WTC11 (cell line): ENCODE measurements at regions not wholly inside any gene's neighbourhood (a gene's known extent, or its start where the extent isn't known, plus 50 kb on each side); places are given as distances from the start of the nearest gene placed in this dataset.
A peak's percentile ranks its signal among the peaks of the same experiment; 100 is the strongest.

ENCODE experiments used
- ATAC-seq: fragments of 200-7000 bp; cut with Tn5 transposase; 2 replicates; pipeline ENCODE4 v1.10.0; 2021; ENCODE audit warnings: mild to moderate bottlenecking, moderate library complexity
- CTCF ChIA-PET: fragments of 300-600 bp; sonication (Branson Sonifier 250); formaldehyde crosslinking; loops from one replicate; lab custom pipeline; 2021; ENCODE audit warnings: antibody characterized with exemption; lab: Charles Lee
- POLR2A ChIA-PET: fragments of 350-600 bp; sonication (Branson Sonifier 250); formaldehyde crosslinking; loops from one replicate; lab custom pipeline; 2021; ENCODE audit warnings: antibody characterized with exemption; lab: Charles Lee
- DNase-seq: peaks from one replicate; pipeline ENCODE4 v3.0.0; 2021; ENCODE audit warnings: low spot score
- H3K27ac Mint-ChIP-seq: 2 replicates; pipeline ENCODE4 v1.8.0; 2021; ENCODE audit warnings: mixed read lengths
- H3K27me3 Mint-ChIP-seq: 2 replicates; pipeline ENCODE4 v1.8.0; 2021; ENCODE audit warnings: low read depth, mild to moderate bottlenecking, moderate library complexity, mixed read lengths
- H3K36me3 Mint-ChIP-seq: 2 replicates; pipeline ENCODE4 v1.8.0; 2021; ENCODE audit warnings: mixed read lengths
- H3K4me1 Mint-ChIP-seq: 2 replicates; pipeline ENCODE4 v1.8.0; 2022; ENCODE audit warnings: mixed read lengths
- H3K4me3 Mint-ChIP-seq: 2 replicates; pipeline ENCODE4 v1.8.0; 2021; ENCODE audit warnings: mild to moderate bottlenecking, moderate library complexity, mixed read lengths
- H3K9me3 Mint-ChIP-seq: 2 replicates; pipeline ENCODE4 v1.8.0; 2021; ENCODE audit warnings: mixed read lengths
- ATF1 ChIP-seq: sonication (generic); formaldehyde crosslinking; IDR thresholded peaks from 2 replicates; pipeline ENCODE4 v1.8.1; 2023; ENCODE audit warnings: mild to moderate bottlenecking, moderate library complexity, missing genetic modification reagents
- CBFB ChIP-seq: sonication (generic); formaldehyde crosslinking; IDR thresholded peaks from 2 replicates; pipeline ENCODE4 v1.8.1; 2022; ENCODE audit warnings: mild to moderate bottlenecking, low read depth, missing genetic modification reagents
- CREB1 ChIP-seq: sonication (generic); formaldehyde crosslinking; IDR thresholded peaks from 2 replicates; pipeline ENCODE4 v1.8.0; 2023; ENCODE audit warnings: mild to moderate bottlenecking, missing genetic modification reagents
- FOXP1 ChIP-seq: sonication (generic); formaldehyde crosslinking; IDR thresholded peaks from 2 replicates; pipeline ENCODE4 v1.8.0; 2022; ENCODE audit warnings: missing genetic modification reagents, mild to moderate bottlenecking, moderate library complexity, borderline replicate concordance
- JAZF1 ChIP-seq: fragments of 250-450 bp; sonication (Bioruptor Pico); IDR thresholded peaks from 2 replicates; pipeline ENCODE4 v1.9.0; 2021; ENCODE audit warnings: moderate library complexity, mild to moderate bottlenecking, inconsistent platforms
- SMAD3 ChIP-seq: sonication (generic); formaldehyde crosslinking; IDR thresholded peaks from 2 replicates; pipeline ENCODE4 v1.8.0; 2022; ENCODE audit warnings: missing genetic modification reagents, mild to moderate bottlenecking, borderline replicate concordance
- SOX15 ChIP-seq: fragments of 250-450 bp; sonication (Bioruptor Pico); IDR thresholded peaks from 2 replicates; pipeline ENCODE4 v1.9.0; 2021; ENCODE audit warnings: mild to moderate bottlenecking
- ZNF263 ChIP-seq: sonication (generic); formaldehyde crosslinking; IDR thresholded peaks from 2 replicates; pipeline ENCODE4 v1.8.1; 2022; ENCODE audit warnings: low read depth, mild to moderate bottlenecking, moderate library complexity, missing genetic modification reagents
- ZNF317 ChIP-seq: sonication (generic); formaldehyde crosslinking; IDR thresholded peaks from 2 replicates; pipeline ENCODE4 v1.8.1; 2023; ENCODE audit warnings: low read depth, mild to moderate bottlenecking, moderate library complexity, missing genetic modification reagents, borderline replicate concordance
- ZNF423 ChIP-seq: fragments of 250-450 bp; sonication (Bioruptor Pico); IDR thresholded peaks from 2 replicates; pipeline ENCODE4 v2.1.2; 2022; ENCODE audit warnings: mild to moderate bottlenecking, moderate library complexity
- ZNF671 ChIP-seq: fragments of 250-450 bp; sonication (Bioruptor Pico); IDR thresholded peaks from 2 replicates; pipeline ENCODE4 v1.8.0; 2021; ENCODE audit warnings: mild to moderate bottlenecking
- TF ChIP-seq, protein P1 (sequence below): sonication (generic); formaldehyde crosslinking; IDR thresholded peaks from 2 replicates; pipeline ENCODE4 v1.8.1; 2022; ENCODE audit warnings: mild to moderate bottlenecking, missing genetic modification reagents, moderate library complexity, borderline replicate concordance
- TF ChIP-seq, protein P2 (sequence below): sonication (generic); formaldehyde crosslinking; IDR thresholded peaks from 2 replicates; pipeline ENCODE4 v1.8.0; 2022; ENCODE audit warnings: missing genetic modification reagents
- TF ChIP-seq, protein P3 (sequence below): sonication (generic); formaldehyde crosslinking; IDR thresholded peaks from 2 replicates; pipeline ENCODE4 v1.8.1; 2023; ENCODE audit warnings: mild to moderate bottlenecking, missing genetic modification reagents
- TF ChIP-seq, protein P4 (sequence below): sonication (generic); formaldehyde crosslinking; IDR thresholded peaks from 2 replicates; pipeline ENCODE4 v1.8.0; 2023; ENCODE audit warnings: missing genetic modification reagents
- TF ChIP-seq, protein P5 (sequence below): sonication (generic); formaldehyde crosslinking; IDR thresholded peaks from 2 replicates; pipeline ENCODE4 v1.8.1; 2023; ENCODE audit warnings: mild to moderate bottlenecking, moderate library complexity, missing genetic modification reagents
- TF ChIP-seq, protein P6 (sequence below): sonication (generic); formaldehyde crosslinking; IDR thresholded peaks from 2 replicates; pipeline ENCODE4 v1.8.0; 2022; ENCODE audit warnings: mild to moderate bottlenecking, missing genetic modification reagents
- TF ChIP-seq, protein P7 (sequence below): sonication (generic); formaldehyde crosslinking; IDR thresholded peaks from 2 replicates; pipeline ENCODE4 v1.8.1; 2022; ENCODE audit warnings: low read depth, mild to moderate bottlenecking, moderate library complexity, missing genetic modification reagents, borderline replicate concordance
- TF ChIP-seq, protein P8 (sequence below): sonication (generic); formaldehyde crosslinking; IDR thresholded peaks from 2 replicates; pipeline ENCODE4 v1.8.0; 2023; ENCODE audit warnings: mild to moderate bottlenecking, missing genetic modification reagents

DNA sequence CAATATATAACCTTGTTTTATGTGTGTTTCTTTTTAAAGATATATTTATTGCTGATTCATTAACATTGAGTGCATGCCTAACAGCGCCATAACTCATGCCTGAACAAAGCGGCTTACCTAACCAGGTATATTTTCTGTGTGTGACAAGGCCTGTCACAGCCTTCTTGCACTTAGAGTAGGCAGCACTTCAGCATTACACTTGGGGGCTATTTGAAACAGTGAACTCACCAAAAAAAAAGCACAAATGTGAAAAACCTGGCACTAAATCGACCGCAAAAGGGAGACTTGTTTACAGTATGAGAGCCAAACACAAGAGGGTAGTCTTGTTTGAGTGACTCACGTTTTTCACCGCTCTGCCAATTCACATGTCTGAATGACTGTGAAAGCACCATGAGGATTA lies 111.7 kb downstream of the DISP1 start:
- CTCF ChIA-PET = no interaction called here
- peaks cover 42% of the 10 kb centered on the region for H3K4me1 Mint-ChIP-seq
- H3K27ac Mint-ChIP-seq = peak overlapping the region; percentile 21
- no peaks in the 10 kb centered on the region for H3K27me3 Mint-ChIP-seq
- H3K36me3 Mint-ChIP-seq = no peaks in the 10 kb centered on the region
- H3K9me3 Mint-ChIP-seq = no peaks in the 10 kb centered on the region
- no peak overlapping the region for H3K4me3 Mint-ChIP-seq
- POLR2A ChIA-PET = no interaction called here
- ATAC-seq (no peak), DNase-seq (no peak)
- TF ChIP-seq SMAD3 (CRISPR knock-in tag) (no peak), ATF1 (CRISPR knock-in tag) (no peak), JAZF1 (CRISPR knock-in tag) (no peak), ZNF317 (CRISPR knock-in tag) (no peak), ZNF263 (CRISPR knock-in tag) (no peak), ZNF671 (CRISPR knock-in tag) (no peak), SOX15 (no peak), CBFB (CRISPR knock-in tag) (no peak)
- TF ChIP-seq, protein P1, sequence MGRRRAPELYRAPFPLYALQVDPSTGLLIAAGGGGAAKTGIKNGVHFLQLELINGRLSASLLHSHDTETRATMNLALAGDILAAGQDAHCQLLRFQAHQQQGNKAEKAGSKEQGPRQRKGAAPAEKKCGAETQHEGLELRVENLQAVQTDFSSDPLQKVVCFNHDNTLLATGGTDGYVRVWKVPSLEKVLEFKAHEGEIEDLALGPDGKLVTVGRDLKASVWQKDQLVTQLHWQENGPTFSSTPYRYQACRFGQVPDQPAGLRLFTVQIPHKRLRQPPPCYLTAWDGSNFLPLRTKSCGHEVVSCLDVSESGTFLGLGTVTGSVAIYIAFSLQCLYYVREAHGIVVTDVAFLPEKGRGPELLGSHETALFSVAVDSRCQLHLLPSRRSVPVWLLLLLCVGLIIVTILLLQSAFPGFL (CRISPR knock-in tag) = no peak
- TF ChIP-seq, protein P2, sequence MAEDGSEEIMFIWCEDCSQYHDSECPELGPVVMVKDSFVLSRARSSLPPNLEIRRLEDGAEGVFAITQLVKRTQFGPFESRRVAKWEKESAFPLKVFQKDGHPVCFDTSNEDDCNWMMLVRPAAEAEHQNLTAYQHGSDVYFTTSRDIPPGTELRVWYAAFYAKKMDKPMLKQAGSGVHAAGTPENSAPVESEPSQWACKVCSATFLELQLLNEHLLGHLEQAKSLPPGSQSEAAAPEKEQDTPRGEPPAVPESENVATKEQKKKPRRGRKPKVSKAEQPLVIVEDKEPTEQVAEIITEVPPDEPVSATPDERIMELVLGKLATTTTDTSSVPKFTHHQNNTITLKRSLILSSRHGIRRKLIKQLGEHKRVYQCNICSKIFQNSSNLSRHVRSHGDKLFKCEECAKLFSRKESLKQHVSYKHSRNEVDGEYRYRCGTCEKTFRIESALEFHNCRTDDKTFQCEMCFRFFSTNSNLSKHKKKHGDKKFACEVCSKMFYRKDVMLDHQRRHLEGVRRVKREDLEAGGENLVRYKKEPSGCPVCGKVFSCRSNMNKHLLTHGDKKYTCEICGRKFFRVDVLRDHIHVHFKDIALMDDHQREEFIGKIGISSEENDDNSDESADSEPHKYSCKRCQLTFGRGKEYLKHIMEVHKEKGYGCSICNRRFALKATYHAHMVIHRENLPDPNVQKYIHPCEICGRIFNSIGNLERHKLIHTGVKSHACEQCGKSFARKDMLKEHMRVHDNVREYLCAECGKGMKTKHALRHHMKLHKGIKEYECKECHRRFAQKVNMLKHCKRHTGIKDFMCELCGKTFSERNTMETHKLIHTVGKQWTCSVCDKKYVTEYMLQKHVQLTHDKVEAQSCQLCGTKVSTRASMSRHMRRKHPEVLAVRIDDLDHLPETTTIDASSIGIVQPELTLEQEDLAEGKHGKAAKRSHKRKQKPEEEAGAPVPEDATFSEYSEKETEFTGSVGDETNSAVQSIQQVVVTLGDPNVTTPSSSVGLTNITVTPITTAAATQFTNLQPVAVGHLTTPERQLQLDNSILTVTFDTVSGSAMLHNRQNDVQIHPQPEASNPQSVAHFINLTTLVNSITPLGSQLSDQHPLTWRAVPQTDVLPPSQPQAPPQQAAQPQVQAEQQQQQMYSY (CRISPR knock-in tag) = no peak
- TF ChIP-seq, protein P3, sequence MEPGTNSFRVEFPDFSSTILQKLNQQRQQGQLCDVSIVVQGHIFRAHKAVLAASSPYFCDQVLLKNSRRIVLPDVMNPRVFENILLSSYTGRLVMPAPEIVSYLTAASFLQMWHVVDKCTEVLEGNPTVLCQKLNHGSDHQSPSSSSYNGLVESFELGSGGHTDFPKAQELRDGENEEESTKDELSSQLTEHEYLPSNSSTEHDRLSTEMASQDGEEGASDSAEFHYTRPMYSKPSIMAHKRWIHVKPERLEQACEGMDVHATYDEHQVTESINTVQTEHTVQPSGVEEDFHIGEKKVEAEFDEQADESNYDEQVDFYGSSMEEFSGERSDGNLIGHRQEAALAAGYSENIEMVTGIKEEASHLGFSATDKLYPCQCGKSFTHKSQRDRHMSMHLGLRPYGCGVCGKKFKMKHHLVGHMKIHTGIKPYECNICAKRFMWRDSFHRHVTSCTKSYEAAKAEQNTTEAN (CRISPR knock-in tag) = no peak
- TF ChIP-seq, protein P4, sequence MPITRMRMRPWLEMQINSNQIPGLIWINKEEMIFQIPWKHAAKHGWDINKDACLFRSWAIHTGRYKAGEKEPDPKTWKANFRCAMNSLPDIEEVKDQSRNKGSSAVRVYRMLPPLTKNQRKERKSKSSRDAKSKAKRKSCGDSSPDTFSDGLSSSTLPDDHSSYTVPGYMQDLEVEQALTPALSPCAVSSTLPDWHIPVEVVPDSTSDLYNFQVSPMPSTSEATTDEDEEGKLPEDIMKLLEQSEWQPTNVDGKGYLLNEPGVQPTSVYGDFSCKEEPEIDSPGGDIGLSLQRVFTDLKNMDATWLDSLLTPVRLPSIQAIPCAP (CRISPR knock-in tag) = no peak
- TF ChIP-seq, protein P5, sequence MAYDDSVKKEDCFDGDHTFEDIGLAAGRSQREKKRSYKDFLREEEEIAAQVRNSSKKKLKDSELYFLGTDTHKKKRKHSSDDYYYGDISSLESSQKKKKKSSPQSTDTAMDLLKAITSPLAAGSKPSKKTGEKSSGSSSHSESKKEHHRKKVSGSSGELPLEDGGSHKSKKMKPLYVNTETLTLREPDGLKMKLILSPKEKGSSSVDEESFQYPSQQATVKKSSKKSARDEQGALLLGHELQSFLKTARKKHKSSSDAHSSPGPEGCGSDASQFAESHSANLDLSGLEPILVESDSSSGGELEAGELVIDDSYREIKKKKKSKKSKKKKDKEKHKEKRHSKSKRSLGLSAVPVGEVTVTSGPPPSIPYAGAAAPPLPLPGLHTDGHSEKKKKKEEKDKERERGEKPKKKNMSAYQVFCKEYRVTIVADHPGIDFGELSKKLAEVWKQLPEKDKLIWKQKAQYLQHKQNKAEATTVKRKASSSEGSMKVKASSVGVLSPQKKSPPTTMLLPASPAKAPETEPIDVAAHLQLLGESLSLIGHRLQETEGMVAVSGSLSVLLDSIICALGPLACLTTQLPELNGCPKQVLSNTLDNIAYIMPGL (CRISPR knock-in tag) = no peak
- TF ChIP-seq, protein P6, sequence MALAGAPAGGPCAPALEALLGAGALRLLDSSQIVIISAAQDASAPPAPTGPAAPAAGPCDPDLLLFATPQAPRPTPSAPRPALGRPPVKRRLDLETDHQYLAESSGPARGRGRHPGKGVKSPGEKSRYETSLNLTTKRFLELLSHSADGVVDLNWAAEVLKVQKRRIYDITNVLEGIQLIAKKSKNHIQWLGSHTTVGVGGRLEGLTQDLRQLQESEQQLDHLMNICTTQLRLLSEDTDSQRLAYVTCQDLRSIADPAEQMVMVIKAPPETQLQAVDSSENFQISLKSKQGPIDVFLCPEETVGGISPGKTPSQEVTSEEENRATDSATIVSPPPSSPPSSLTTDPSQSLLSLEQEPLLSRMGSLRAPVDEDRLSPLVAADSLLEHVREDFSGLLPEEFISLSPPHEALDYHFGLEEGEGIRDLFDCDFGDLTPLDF = no peak

DNA sequence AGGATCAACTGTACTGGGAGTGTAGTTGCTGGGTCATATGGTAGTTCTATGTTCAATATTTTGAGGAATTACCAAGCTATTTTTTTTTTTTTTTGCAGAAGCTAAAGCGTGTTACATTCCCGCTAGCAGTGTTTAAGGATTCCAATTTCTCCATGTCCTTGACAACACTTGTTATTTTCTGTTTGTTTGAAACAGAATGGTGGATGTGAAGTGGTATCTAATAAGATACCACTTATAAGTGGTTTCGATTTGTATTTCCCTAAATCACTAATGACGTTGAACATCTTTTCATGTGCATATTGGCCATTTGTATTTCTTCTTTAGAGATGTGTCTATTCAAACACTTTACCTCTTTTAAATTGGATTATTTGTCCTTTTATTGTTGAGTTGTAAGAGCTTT lies 112.2 kb downstream of the DISP1 start:
- Mint-ChIP-seq H3K4me1 (peaks cover 42% of the 10 kb centered on the region), H3K27ac (peak overlapping the region; percentile 21; the same call in 1 of the 2 replicates)
- TF ChIP-seq ATF1 (CRISPR knock-in tag) (no peak), ZNF423 (no peak), FOXP1 (no peak), CREB1 (CRISPR knock-in tag) (no peak)
- TF ChIP-seq, protein P5 (CRISPR knock-in tag) = no peak
- TF ChIP-seq, protein P7, sequence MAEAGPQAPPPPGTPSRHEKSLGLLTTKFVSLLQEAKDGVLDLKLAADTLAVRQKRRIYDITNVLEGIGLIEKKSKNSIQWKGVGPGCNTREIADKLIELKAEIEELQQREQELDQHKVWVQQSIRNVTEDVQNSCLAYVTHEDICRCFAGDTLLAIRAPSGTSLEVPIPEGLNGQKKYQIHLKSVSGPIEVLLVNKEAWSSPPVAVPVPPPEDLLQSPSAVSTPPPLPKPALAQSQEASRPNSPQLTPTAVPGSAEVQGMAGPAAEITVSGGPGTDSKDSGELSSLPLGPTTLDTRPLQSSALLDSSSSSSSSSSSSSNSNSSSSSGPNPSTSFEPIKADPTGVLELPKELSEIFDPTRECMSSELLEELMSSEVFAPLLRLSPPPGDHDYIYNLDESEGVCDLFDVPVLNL = no peak
- TF ChIP-seq, protein P8, sequence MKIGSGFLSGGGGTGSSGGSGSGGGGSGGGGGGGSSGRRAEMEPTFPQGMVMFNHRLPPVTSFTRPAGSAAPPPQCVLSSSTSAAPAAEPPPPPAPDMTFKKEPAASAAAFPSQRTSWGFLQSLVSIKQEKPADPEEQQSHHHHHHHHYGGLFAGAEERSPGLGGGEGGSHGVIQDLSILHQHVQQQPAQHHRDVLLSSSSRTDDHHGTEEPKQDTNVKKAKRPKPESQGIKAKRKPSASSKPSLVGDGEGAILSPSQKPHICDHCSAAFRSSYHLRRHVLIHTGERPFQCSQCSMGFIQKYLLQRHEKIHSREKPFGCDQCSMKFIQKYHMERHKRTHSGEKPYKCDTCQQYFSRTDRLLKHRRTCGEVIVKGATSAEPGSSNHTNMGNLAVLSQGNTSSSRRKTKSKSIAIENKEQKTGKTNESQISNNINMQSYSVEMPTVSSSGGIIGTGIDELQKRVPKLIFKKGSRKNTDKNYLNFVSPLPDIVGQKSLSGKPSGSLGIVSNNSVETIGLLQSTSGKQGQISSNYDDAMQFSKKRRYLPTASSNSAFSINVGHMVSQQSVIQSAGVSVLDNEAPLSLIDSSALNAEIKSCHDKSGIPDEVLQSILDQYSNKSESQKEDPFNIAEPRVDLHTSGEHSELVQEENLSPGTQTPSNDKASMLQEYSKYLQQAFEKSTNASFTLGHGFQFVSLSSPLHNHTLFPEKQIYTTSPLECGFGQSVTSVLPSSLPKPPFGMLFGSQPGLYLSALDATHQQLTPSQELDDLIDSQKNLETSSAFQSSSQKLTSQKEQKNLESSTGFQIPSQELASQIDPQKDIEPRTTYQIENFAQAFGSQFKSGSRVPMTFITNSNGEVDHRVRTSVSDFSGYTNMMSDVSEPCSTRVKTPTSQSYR (CRISPR knock-in tag) = no peak

More for the DNA sequence above, 112.2 kb downstream of the DISP1 start:
- Mint-ChIP-seq H3K27me3 (no peaks in the 10 kb centered on the region), H3K36me3 (no peaks in the 10 kb centered on the region), H3K4me3 (no peak overlapping the region), H3K9me3 (no peaks in the 10 kb centered on the region)
- DNase-seq (no peak), ATAC-seq (no peak)
- ChIA-PET POLR2A (no interaction called here), CTCF (no interaction called here)
